ENCODE measurements at regions not wholly inside any gene's neighbourhood (a gene's known extent, or its start where the extent isn't known, plus 50 kb on each side); places are given as distances from the start of the nearest gene placed in this dataset.

DNA sequence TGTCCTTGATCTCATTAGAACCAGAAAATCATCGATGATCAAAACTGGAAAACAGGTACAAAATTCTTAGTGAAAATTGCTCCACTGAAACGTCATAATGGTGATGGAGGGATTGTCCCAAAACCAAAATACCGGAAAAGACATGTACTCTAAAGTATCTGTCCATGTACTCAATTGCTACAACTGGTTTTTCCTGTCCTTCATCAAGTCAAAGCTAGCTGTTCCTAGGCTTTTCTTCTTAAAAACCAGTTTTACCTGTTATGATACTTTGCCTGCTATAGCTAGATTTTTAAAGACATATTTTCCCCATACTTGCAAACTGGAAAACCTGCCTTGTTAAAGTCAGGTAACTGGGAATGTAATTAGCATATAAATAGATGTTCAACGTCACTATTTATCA is 50.5 kb upstream of the LRRC1 start (continued):
- TF ChIP-seq BACH1 (IDR thresholded peaks at IDR 0.05; ENCODE audit: low read length) (no peak), GABPA (IDR thresholded peaks at IDR 0.05; ENCODE audit: borderline replicate concordance, insufficient read depth, low read length) (no peak), TAF1 (IDR thresholded peaks at IDR 0.05; ENCODE audit: low read depth, low read length) (no peak), SP4 (IDR thresholded peaks at IDR 0.05; ENCODE audit: low read length) (no peak)
